HG03439 (cell line): ENCODE measurements at regions not wholly inside any gene's neighbourhood (a gene's known extent, or its start where the extent isn't known, plus 50 kb on each side); places are given as distances from the start of the nearest gene placed in this dataset.
"Not testable (repeated sequence)": the region's sequence is repeated elsewhere in the genome, so short reads cannot be mapped to it uniquely, and the experiment has no call there.

ENCODE experiments used
- ATAC-seq: cut with Tn5 transposase; IDR thresholded peaks from one replicate; pipeline ENCODE4 v1.9.1; 2021; ENCODE audit warnings: mild to moderate bottlenecking, moderate library complexity; ENCODE audit not compliant: unreplicated experiment

GRCh38 chr3:84184937-84185336, 773.9 kb upstream of the CADM2 start:
- no peak for ATAC-seq

- ATAC-seq, result no peak
Measured at GRCh38 chr3:84194029-84194428, 764.8 kb upstream of the CADM2 start.

- no peak for ATAC-seq
Measured at GRCh38 chr3:84209474-84209873, 749.3 kb upstream of the CADM2 start.

GRCh38 chr3:84223512-84223911, 735.3 kb upstream of the CADM2 start:
- no peak for ATAC-seq

GRCh38 chr3:84224262-84224661, 734.5 kb upstream of the CADM2 start:
- no peak for ATAC-seq

- no peak for ATAC-seq
Measured at GRCh38 chr3:84236261-84236660, 722.5 kb upstream of the CADM2 start.

- ATAC-seq, result no peak
Measured at GRCh38 chr3:84245789-84246188, 713.0 kb upstream of the CADM2 start.

GRCh38 chr3:84260596-84260995, 698.2 kb upstream of the CADM2 start:
- ATAC-seq, result no peak

- ATAC-seq, result no peak
Measured at GRCh38 chr3:84265768-84266167, 693.0 kb upstream of the CADM2 start.

- ATAC-seq, result no peak
Measured at GRCh38 chr3:84275532-84275931, 683.3 kb upstream of the CADM2 start.

GRCh38 chr3:84277562-84278224, 681.1 kb upstream of the CADM2 start:
- no peak for ATAC-seq

- ATAC-seq, result no peak
Measured at GRCh38 chr3:84292128-84292527, 666.7 kb upstream of the CADM2 start.

GRCh38 chr3:84299329-84299728, 659.5 kb upstream of the CADM2 start:
- ATAC-seq, result no peak

GRCh38 chr3:84304214-84304613, 654.6 kb upstream of the CADM2 start:
- no peak for ATAC-seq

- no peak for ATAC-seq
Measured at GRCh38 chr3:84307339-84307738, 651.5 kb upstream of the CADM2 start.

GRCh38 chr3:84308379-84308778, 650.4 kb upstream of the CADM2 start:
- no peak for ATAC-seq

- no peak for ATAC-seq
Measured at GRCh38 chr3:84318273-84318809, 640.4 kb upstream of the CADM2 start.

GRCh38 chr3:84365563-84366278, 593.1 kb upstream of the CADM2 start:
- ATAC-seq, result not testable (repeated sequence)
